ENCODE measurements at regions not wholly inside any gene's neighbourhood (a gene's known extent, or its start where the extent isn't known, plus 50 kb on each side); places are given as distances from the start of the nearest gene placed in this dataset.
"Not testable (repeated sequence)": the region's sequence is repeated elsewhere in the genome, so short reads cannot be mapped to it uniquely, and the experiment has no call there.

DNA sequence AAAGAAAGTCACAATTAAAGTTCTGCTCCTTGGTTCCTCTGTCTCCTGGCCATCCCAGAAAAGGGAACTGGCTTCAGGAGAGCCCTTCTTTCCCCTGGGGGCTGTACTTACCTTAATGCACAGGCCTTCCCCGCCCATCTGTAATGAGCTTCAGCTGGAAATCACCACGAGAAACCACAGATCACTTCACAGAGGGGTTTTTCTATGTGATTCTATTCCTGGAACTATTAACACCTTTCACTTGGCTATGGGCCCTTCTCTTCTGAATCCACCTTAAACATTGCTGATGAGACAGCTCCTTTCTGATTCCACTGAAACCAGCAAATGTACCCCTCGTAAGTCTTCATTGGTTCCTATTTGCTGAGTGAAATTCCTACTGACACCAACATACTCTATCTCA, 80.7 kb downstream of the FOXF2 start:
- Histone ChIP-seq H3K4me1 (ENCODE audit: control insufficient read depth, insufficient read depth, low read length) (no peaks in the 10 kb centered on the region), H3K27ac (ENCODE audit: low read length) (no peak overlapping the region)
- no CpG with 5 or more reads among the region's 3 CpGs for WGBS (ENCODE audit: insufficient coverage, insufficient read length)

DNA sequence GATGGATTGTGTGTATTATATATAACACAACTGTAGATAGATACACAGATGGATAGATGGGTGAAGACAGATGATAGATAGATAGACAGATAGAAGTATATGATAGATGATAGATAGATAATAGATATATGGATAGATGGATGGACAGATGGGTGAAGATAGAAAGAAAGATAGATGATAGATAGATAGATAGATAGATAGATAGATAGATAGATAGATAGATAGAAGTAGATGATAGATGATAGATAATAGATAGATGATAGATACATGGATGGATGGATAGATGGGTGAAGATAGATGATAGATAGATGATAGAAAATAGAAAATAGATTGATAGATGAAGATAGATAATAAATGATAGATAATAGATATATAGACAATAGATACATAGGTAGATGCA, 83.3 kb downstream of the FOXF2 start:
- Histone ChIP-seq H3K9me3 (ENCODE audit: control insufficient read depth, insufficient read depth, low read length) (no peaks in the 10 kb centered on the region), H3K27me3 (ENCODE audit: control insufficient read depth, insufficient read depth, low read length) (no peaks in the 10 kb centered on the region)
- no peak for DNase-seq (ENCODE audit: low read depth, low spot score)

More for the DNA sequence above, 80.7 kb downstream of the FOXF2 start:
- Histone ChIP-seq H3K4me3 (ENCODE audit: low read length) (no peak overlapping the region), H3K27me3 (ENCODE audit: control insufficient read depth, insufficient read depth, low read length) (no peaks in the 10 kb centered on the region), H3K9me3 (ENCODE audit: control insufficient read depth, insufficient read depth, low read length) (no peaks in the 10 kb centered on the region), H3K36me3 (ENCODE audit: control insufficient read depth, insufficient read depth, low read length) (no peaks in the 10 kb centered on the region)
- DNase-seq (ENCODE audit: low read depth, low spot score), result no peak

DNA sequence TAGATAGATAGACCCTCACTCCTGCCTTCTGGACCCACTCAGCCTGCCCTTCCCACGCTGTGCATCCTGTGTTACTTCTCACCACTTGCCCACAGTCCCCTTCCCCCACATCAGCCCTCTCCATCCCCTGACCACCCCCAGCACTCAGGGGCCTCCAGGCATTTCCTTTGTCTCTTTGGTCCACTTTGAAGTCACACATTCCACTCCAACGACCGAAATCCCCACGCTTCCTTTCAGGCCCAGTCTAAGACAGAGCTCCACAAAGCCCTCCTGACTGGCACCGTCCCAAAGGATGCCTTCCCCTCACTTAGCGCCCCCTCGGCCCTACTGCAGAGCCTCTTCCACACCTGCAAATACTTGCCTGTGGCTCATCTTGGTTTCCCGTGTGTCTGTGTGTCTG, 83.8 kb downstream of the FOXF2 start:
- no peak overlapping the region for H3K27ac ChIP-seq (ENCODE audit: low read length)
- H3K4me1 ChIP-seq (ENCODE audit: control insufficient read depth, insufficient read depth, low read length), result no peaks in the 10 kb centered on the region
- H3K36me3 ChIP-seq (ENCODE audit: control insufficient read depth, insufficient read depth, low read length), result no peaks in the 10 kb centered on the region
- H3K9me3 ChIP-seq (ENCODE audit: control insufficient read depth, insufficient read depth, low read length), result no peaks in the 10 kb centered on the region
- no peaks in the 10 kb centered on the region for H3K27me3 ChIP-seq (ENCODE audit: control insufficient read depth, insufficient read depth, low read length)
- no CpG with 5 or more reads among the region's 8 CpGs for WGBS (ENCODE audit: insufficient coverage, insufficient read length)
- no peak overlapping the region for H3K4me3 ChIP-seq (ENCODE audit: low read length)
- DNase-seq (ENCODE audit: low read depth, low spot score), result no peak

More for the DNA sequence above, 83.3 kb downstream of the FOXF2 start:
- no peaks in the 10 kb centered on the region for H3K36me3 ChIP-seq (ENCODE audit: control insufficient read depth, insufficient read depth, low read length)
- H3K4me3 ChIP-seq (ENCODE audit: low read length), result no peak overlapping the region
- H3K4me1 ChIP-seq (ENCODE audit: control insufficient read depth, insufficient read depth, low read length), result no peaks in the 10 kb centered on the region
- no peak overlapping the region for H3K27ac ChIP-seq (ENCODE audit: low read length)

DNA sequence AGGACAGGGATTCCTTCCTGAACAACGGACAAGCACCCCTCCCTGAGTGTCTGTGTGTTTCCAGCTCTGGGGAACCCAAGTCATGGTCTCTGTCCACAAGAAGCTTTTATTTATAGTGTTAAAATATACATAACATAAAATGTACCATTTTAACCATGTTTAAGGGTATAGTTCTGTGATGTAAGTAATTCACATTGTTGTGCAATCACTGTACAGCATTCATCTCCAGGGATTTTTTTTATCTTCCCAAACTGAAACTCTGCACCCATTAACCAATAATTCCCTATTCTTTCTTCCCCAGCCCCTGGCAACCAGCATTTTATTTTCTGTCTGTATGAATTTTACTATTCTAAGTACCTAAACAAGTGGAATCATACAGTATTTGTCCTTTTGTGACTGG, 84.2 kb downstream of the FOXF2 start:
- no peaks in the 10 kb centered on the region for H3K4me1 ChIP-seq (ENCODE audit: control insufficient read depth, insufficient read depth, low read length)
- no peaks in the 10 kb centered on the region for H3K36me3 ChIP-seq (ENCODE audit: control insufficient read depth, insufficient read depth, low read length)
- no peak overlapping the region for H3K4me3 ChIP-seq (ENCODE audit: low read length)
- no CpG with 5 or more reads among the region's 1 CpG for WGBS (ENCODE audit: insufficient coverage, insufficient read length)
- no peaks in the 10 kb centered on the region for H3K9me3 ChIP-seq (ENCODE audit: control insufficient read depth, insufficient read depth, low read length)
- DNase-seq (ENCODE audit: low read depth, low spot score), result no peak
- no peaks in the 10 kb centered on the region for H3K27me3 ChIP-seq (ENCODE audit: control insufficient read depth, insufficient read depth, low read length)
- no peak overlapping the region for H3K27ac ChIP-seq (ENCODE audit: low read length)

DNA sequence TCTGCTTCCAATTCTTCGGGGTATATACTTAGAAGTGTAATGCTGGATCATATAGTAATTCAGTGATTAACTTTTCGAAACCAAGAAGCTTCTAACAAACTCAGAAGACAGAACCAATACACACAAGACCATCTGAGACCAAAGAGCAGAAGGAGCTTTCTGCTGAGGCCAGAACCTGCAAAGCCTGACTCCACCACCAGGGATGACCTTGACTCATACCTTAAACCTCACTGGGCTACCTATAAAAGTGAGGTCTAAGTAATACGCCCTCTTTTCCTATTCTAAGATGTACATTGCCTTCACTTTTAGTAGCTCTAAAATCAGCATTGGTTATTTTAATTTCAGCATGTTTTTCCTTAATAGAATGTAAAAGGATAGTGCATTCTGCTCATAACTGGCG, 84.8 kb downstream of the FOXF2 start:
- H3K4me1 ChIP-seq (ENCODE audit: control insufficient read depth, insufficient read depth, low read length), result no peaks in the 10 kb centered on the region
- no peaks in the 10 kb centered on the region for H3K27me3 ChIP-seq (ENCODE audit: control insufficient read depth, insufficient read depth, low read length)
- H3K9me3 ChIP-seq (ENCODE audit: control insufficient read depth, insufficient read depth, low read length), result no peaks in the 10 kb centered on the region
- H3K4me3 ChIP-seq (ENCODE audit: low read length), result no peak overlapping the region
- no peak for DNase-seq (ENCODE audit: low read depth, low spot score)
- no CpG with 5 or more reads among the region's 4 CpGs for WGBS (ENCODE audit: insufficient coverage, insufficient read length)
- no peak overlapping the region for H3K27ac ChIP-seq (ENCODE audit: low read length)
- no peaks in the 10 kb centered on the region for H3K36me3 ChIP-seq (ENCODE audit: control insufficient read depth, insufficient read depth, low read length)

DNA sequence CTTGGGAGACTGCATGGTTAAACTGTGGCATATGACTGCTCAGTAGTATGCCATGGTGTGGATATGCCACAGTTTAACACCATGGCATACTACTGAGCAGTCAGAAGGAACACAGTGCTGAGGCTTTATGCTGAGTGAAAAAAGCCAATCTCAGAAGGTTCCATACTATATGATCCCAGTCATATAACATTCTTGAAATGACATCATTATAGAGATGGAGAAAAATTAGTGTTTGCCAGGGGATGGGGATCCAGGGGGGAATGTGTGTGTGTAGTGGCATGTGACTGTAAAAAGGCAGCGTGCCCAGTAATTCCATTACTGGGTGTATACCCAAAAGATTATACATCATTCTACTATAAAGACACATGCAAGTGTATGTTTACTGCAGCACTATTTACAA, 85.8 kb downstream of the FOXF2 start:
- WGBS (ENCODE audit: insufficient coverage, insufficient read length), result no CpG with 5 or more reads among the region's 1 CpG
- no peaks in the 10 kb centered on the region for H3K9me3 ChIP-seq (ENCODE audit: control insufficient read depth, insufficient read depth, low read length)
- H3K27ac ChIP-seq (ENCODE audit: low read length), result no peak overlapping the region
- no peaks in the 10 kb centered on the region for H3K36me3 ChIP-seq (ENCODE audit: control insufficient read depth, insufficient read depth, low read length)
- no peaks in the 10 kb centered on the region for H3K4me1 ChIP-seq (ENCODE audit: control insufficient read depth, insufficient read depth, low read length)
- DNase-seq (ENCODE audit: low read depth, low spot score), result no peak
- no peaks in the 10 kb centered on the region for H3K27me3 ChIP-seq (ENCODE audit: control insufficient read depth, insufficient read depth, low read length)
- H3K4me3 ChIP-seq (ENCODE audit: low read length), result no peak overlapping the region

DNA sequence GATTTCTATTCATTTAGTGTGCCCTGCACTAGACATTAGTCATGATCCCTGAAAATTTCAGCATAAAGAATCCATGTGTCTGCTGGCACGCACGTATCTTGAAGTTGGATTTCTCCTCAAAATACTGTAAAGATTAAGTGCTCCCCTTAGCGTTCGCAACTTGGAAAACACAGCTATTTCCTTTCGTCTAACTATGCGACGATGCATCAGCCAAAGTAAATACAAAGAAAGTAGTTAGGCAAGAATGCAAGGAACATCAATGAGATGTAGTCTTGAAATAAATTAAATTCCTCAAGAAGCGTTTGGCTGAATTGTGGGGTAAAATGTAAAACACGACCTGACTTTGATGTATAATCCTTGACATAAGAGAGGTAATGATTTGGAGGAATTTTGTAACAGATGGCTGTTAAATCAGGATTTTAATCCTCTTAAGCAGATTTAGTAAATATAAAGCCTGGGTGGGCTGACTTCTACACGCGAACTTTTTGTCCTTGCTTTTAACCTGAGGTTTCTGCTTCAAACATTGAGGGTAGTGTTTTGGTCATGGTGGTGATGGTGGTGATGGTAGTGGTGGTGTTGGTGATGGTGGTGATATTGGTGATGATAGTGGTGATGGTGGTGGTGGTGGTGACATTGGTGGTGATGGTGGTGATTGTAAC, 88.2 kb downstream of the FOXF2 start:
- no peak for DNase-seq (ENCODE audit: low read depth, low spot score)
- WGBS (ENCODE audit: insufficient coverage, insufficient read length), result no CpG with 5 or more reads among the region's 11 CpGs
- H3K36me3 ChIP-seq (ENCODE audit: control insufficient read depth, insufficient read depth, low read length), result no peaks in the 10 kb centered on the region
- H3K4me3 ChIP-seq (ENCODE audit: low read length), result no peak overlapping the region
- no peak overlapping the region for H3K27ac ChIP-seq (ENCODE audit: low read length)
- H3K4me1 ChIP-seq (ENCODE audit: control insufficient read depth, insufficient read depth, low read length), result no peaks in the 10 kb centered on the region
- no peaks in the 10 kb centered on the region for H3K9me3 ChIP-seq (ENCODE audit: control insufficient read depth, insufficient read depth, low read length)
- H3K27me3 ChIP-seq (ENCODE audit: control insufficient read depth, insufficient read depth, low read length), result no peaks in the 10 kb centered on the region

DNA sequence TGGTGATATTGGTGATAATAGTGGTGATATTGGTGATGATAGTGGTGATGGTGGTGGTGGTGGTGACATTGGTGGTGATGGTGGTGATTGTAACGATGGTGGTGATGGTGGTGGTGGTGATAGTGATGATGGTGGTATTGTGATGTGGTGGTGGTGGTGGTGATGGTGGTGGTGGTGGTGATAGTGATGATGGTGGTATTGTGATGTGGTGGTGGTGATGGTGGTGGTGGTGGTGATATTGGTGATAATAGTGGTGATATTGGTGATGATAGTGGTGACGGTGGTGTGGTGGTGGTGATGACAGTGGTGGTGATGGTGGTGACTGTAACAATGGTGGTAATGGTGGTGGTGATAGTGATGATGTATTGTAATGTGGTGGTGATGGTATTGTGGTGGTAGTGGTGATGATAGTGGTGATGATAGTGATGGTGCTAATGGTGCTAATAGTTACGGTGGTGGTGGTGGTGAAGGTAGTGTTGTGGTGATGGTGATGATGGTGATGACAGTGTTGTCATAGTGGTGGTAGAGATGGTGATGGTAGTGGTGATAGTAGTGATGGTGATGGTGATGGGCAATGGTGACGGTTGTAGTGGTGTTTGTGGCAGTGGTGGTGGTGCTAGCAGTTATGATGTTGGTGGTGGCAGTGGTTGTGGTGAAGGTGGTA, 88.9 kb downstream of the FOXF2 start:
- not testable (repeated sequence) for H3K27ac ChIP-seq (ENCODE audit: low read length); H3K4me3 ChIP-seq (ENCODE audit: low read length); DNase-seq (ENCODE audit: low read depth, low spot score); H3K4me1 ChIP-seq (ENCODE audit: control insufficient read depth, insufficient read depth, low read length); H3K9me3 ChIP-seq (ENCODE audit: control insufficient read depth, insufficient read depth, low read length); H3K36me3 ChIP-seq (ENCODE audit: control insufficient read depth, insufficient read depth, low read length); H3K27me3 ChIP-seq (ENCODE audit: control insufficient read depth, insufficient read depth, low read length)
- no CpG with 5 or more reads among the region's 4 CpGs for WGBS (ENCODE audit: insufficient coverage, insufficient read length)

DNA sequence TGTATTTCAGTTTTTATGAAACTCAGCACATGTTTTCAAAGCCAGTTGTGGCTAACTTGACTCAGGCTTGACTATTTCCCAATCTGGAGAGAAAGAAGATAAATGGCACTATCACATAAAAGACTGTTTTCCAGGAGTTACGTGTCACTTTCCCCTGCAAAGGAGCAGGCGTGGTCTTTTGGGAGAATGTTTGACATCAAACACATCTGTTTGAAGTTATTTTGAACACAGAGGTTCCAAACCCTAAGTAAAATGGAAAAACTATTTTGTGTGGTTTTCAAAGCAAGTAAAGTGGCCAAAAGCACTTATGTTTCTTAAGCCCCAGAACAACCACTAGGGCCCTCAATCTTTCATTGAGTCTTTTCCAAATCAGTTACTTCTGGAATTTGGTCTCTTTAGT, 89.7 kb downstream of the FOXF2 start:
- WGBS (ENCODE audit: insufficient coverage, insufficient read length), result no CpG with 5 or more reads among the region's 2 CpGs
- Histone ChIP-seq H3K4me1 (ENCODE audit: control insufficient read depth, insufficient read depth, low read length) (no peaks in the 10 kb centered on the region), H3K9me3 (ENCODE audit: control insufficient read depth, insufficient read depth, low read length) (no peaks in the 10 kb centered on the region), H3K27ac (ENCODE audit: low read length) (no peak overlapping the region), H3K36me3 (ENCODE audit: control insufficient read depth, insufficient read depth, low read length) (no peaks in the 10 kb centered on the region), H3K27me3 (ENCODE audit: control insufficient read depth, insufficient read depth, low read length) (no peaks in the 10 kb centered on the region), H3K4me3 (ENCODE audit: low read length) (no peak overlapping the region)
- no peak for DNase-seq (ENCODE audit: low read depth, low spot score)

DNA sequence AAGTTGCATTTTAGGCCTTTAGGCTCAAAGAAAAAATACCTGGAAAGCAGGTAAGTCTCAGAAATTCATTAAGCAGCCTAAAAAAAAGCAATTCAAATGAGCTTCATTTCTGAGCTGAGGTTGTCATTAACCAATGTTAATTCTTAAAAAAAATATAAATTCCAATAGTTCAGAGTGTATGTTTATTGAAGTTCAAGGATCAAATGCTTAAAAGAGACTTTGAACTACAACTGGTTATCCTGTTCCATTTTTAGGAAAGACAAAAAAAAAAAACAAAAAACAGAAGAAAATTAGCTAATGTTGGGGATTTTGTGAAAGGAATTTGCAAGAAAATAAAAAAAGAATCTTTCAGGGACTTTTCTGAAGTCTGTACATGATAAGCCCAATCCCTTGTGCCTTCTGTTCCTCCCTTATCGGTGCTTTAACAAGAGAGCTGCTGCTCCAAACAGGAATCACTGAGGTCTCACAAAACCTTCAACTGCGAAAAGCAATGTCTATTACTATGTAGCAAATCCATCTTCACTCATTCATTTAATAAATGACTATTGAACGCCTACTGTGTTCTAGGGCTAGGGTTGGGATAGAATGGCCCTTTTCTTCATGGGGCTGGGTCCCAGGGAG, 90.3 kb downstream of the FOXF2 start:
- H3K27me3 ChIP-seq (ENCODE audit: control insufficient read depth, insufficient read depth, low read length), result no peaks in the 10 kb centered on the region
- no peaks in the 10 kb centered on the region for H3K9me3 ChIP-seq (ENCODE audit: control insufficient read depth, insufficient read depth, low read length)
- no peaks in the 10 kb centered on the region for H3K4me1 ChIP-seq (ENCODE audit: control insufficient read depth, insufficient read depth, low read length)
- DNase-seq (ENCODE audit: low read depth, low spot score), result no peak
- WGBS (ENCODE audit: insufficient coverage, insufficient read length), result no CpG with 5 or more reads among the region's 3 CpGs
- no peak overlapping the region for H3K4me3 ChIP-seq (ENCODE audit: low read length)
- no peak overlapping the region for H3K27ac ChIP-seq (ENCODE audit: low read length)
- no peaks in the 10 kb centered on the region for H3K36me3 ChIP-seq (ENCODE audit: control insufficient read depth, insufficient read depth, low read length)

DNA sequence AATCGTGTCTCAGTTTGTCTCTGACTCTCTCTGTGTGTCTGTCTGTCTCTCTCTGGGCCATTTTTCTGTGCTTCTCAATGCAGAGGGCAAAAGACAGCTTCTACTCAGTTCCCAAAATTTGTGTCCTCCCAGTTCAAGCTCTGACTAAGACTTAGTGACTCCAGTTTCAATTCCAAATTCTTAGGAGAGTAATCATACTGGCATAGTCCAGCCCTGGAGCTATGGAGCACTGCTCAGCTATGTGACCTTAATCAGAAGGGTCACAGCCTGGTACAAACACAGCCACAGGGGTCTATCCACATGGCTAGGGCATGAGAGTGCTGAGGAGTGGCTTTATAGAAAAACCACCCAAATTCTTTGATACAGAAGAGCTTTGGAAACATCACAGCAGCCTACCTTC, 91.9 kb downstream of the FOXF2 start:
- H3K36me3 ChIP-seq (ENCODE audit: control insufficient read depth, insufficient read depth, low read length), result no peaks in the 10 kb centered on the region
- no peaks in the 10 kb centered on the region for H3K4me1 ChIP-seq (ENCODE audit: control insufficient read depth, insufficient read depth, low read length)
- no peaks in the 10 kb centered on the region for H3K27me3 ChIP-seq (ENCODE audit: control insufficient read depth, insufficient read depth, low read length)
- no peak for DNase-seq (ENCODE audit: low read depth, low spot score)
- H3K9me3 ChIP-seq (ENCODE audit: control insufficient read depth, insufficient read depth, low read length), result no peaks in the 10 kb centered on the region
- no CpG with 5 or more reads among the region's 1 CpG for WGBS (ENCODE audit: insufficient coverage, insufficient read length)
- H3K27ac ChIP-seq (ENCODE audit: low read length), result no peak overlapping the region
- H3K4me3 ChIP-seq (ENCODE audit: low read length), result no peak overlapping the region
